Keratinocyte (primary cell): ENCODE measurements at regions not wholly inside any gene's neighbourhood (a gene's known extent, or its start where the extent isn't known, plus 50 kb on each side); places are given as distances from the start of the nearest gene placed in this dataset.

ENCODE experiments used
- DNase-seq: peaks from one replicate; pipeline ENCODE4 v3.0.0-alpha.2; 2011; ENCODE audit warnings: low read depth, missing footprints, low spot score
- FAIRE-seq: peaks from 2 replicates; lab custom pipeline; 2011; peaks lifted over from hg19 to GRCh38; lab: Jason Lieb, UNC
- H2AFZ ChIP-seq: 2 replicates; pipeline ENCODE4 v1.6.0; 2012; ENCODE audit warnings: low read length, control low read depth, inconsistent platforms; ENCODE audit not compliant: control insufficient read depth
- H3K27ac ChIP-seq: 2 replicates; pipeline ENCODE4 v1.5.1; 2011; ENCODE audit warnings: low read length; ENCODE audit not compliant: control insufficient read depth, insufficient read depth
- H3K27me3 ChIP-seq: 3 replicates; pipeline ENCODE4 v1.6.0; 2011; ENCODE audit warnings: low read length; ENCODE audit not compliant: control insufficient read depth, insufficient read depth; ENCODE audit errors: extremely low read depth
- H3K36me3 ChIP-seq, 2 experiments: 2 replicates in 1 of 2; 3 replicates in 1 of 2; pipeline ENCODE4 v1.5.1; 2011; ENCODE audit warnings: low read length in 2 of 2, mild to moderate bottlenecking in 1 of 2; ENCODE audit not compliant: control insufficient read depth in 2 of 2, insufficient read depth in 2 of 2; ENCODE audit errors: extremely low read depth in 1 of 2
- H3K4me1 ChIP-seq: 3 replicates; pipeline ENCODE4 v1.5.1; 2011; ENCODE audit warnings: low read length; ENCODE audit not compliant: control insufficient read depth, insufficient read depth; ENCODE audit errors: extremely low read depth
- H3K4me2 ChIP-seq: 3 replicates; pipeline ENCODE4 v1.6.0; 2011; ENCODE audit warnings: low read depth, low read length; ENCODE audit not compliant: control insufficient read depth, insufficient read depth; ENCODE audit errors: extremely low read depth
- H3K4me3 ChIP-seq, 3 experiments: fragments of 200-600 bp in 1 of 3; sonication (generic) in 1 of 3; 2 replicates in 2 of 3; 3 replicates in 1 of 3; pipeline ENCODE4 v1.5.1; 2011 to 2016; ENCODE audit warnings: low read length in 3 of 3, mild to moderate bottlenecking in 3 of 3, control low read depth in 2 of 3, inconsistent platforms in 1 of 3, low read depth in 1 of 3, mixed read lengths in 1 of 3, mixed run types in 1 of 3, moderate library complexity in 1 of 3; ENCODE audit not compliant: control insufficient read depth in 2 of 3, insufficient read depth in 2 of 3; ENCODE audit errors: extremely low read depth in 1 of 3
- H3K79me2 ChIP-seq: 2 replicates; pipeline ENCODE4 v1.6.0; 2012; ENCODE audit warnings: low read length; ENCODE audit not compliant: control insufficient read depth, insufficient read depth
- H3K9ac ChIP-seq: 3 replicates; pipeline ENCODE4 v1.6.0; 2011; ENCODE audit warnings: low read length; ENCODE audit not compliant: control insufficient read depth, insufficient read depth; ENCODE audit errors: extremely low read depth
- H3K9me1 ChIP-seq: 3 replicates; pipeline ENCODE4 v1.6.0; 2011; ENCODE audit warnings: low read length; ENCODE audit not compliant: control insufficient read depth, insufficient read depth; ENCODE audit errors: extremely low read depth
- H3K9me3 ChIP-seq: 2 replicates; pipeline ENCODE4 v1.5.1; 2012; ENCODE audit warnings: low read depth, low read length; ENCODE audit not compliant: control insufficient read depth
- H4K20me1 ChIP-seq: 3 replicates; pipeline ENCODE4 v1.6.0; 2011; ENCODE audit warnings: low read length; ENCODE audit not compliant: control insufficient read depth, insufficient read depth; ENCODE audit errors: extremely low read depth
- EZH2 ChIP-seq: IDR thresholded peaks from one replicate; pipeline ENCODE4 v1.6.1; 2012; ENCODE audit warnings: inconsistent platforms, mild to moderate bottlenecking, low read length, moderate library complexity
- dilution Hi-C: fragments of 300-500 bp; cut with MboI; formaldehyde crosslinking; loops from one replicate; pipeline ENCODE4 v1.7.0; 2020; ENCODE audit warnings: low sequenced_read_pairs; ENCODE audit not compliant: extremely low pct_ligation_motif_present
- TF ChIP-seq, protein P1 (sequence below), 3 experiments: IDR thresholded peaks in 1 of 3; conservative IDR thresholded peaks in 1 of 3; optimal IDR thresholded peaks in 1 of 3; 2 replicates in 2 of 3; 3 replicates in 1 of 3; pipeline versions ENCODE3 to v1.5.1; 2011; ENCODE audit warnings: low read length in 3 of 3, mild to moderate bottlenecking in 3 of 3, moderate library complexity in 2 of 3, control low read depth in 1 of 3, inconsistent platforms in 1 of 3; ENCODE audit not compliant: insufficient read depth in 2 of 3; ENCODE audit errors: extremely low read depth in 1 of 3

DNA sequence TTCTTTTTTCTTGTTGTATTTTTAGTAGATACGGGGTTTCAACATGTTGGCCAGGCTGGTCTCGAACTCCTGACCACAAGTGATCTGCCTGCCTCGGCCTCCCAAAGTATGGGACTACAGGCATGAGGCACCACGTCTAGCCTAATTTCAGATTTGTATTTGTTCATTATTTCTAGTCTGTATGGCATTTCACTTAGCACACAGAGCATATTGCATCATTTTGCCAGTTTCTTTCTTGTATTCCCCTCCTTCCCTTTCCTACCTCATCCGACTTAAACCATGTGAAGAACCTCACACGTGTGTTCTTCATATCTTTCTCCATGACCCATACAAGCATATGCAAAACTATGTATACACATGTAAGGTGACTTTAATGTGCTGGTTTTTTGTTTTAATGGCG, 470.0 kb downstream of the CBLN4 start:
- dilution Hi-C loops: no loop called here

DNA sequence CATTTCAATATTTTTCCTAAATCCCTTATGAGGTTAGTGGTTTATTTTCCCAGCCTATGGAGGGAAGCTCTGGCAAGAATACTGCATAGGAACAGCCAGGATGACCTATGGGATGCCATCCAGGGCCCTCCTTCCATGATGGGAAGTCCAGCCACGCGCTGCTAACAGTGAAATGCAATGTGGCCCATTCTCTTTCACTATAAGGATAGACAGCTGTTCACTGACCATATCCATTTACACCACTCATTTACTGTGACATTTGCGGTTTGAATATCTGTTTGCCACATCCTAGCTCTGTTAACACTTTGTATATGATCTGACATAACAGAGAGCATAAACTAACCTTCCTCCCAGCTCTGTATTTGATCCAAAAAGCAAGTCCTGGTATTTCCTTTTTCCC, 471.7 kb downstream of the CBLN4 start:
- H3K36me3 ChIP-seq: no peaks in the 10 kb centered on the region
- no peak overlapping the region for H3K9ac ChIP-seq
- H3K9me1 ChIP-seq: no peaks in the 10 kb centered on the region
- H3K9me3 ChIP-seq: no peaks in the 10 kb centered on the region
- TF ChIP-seq, protein P1, sequence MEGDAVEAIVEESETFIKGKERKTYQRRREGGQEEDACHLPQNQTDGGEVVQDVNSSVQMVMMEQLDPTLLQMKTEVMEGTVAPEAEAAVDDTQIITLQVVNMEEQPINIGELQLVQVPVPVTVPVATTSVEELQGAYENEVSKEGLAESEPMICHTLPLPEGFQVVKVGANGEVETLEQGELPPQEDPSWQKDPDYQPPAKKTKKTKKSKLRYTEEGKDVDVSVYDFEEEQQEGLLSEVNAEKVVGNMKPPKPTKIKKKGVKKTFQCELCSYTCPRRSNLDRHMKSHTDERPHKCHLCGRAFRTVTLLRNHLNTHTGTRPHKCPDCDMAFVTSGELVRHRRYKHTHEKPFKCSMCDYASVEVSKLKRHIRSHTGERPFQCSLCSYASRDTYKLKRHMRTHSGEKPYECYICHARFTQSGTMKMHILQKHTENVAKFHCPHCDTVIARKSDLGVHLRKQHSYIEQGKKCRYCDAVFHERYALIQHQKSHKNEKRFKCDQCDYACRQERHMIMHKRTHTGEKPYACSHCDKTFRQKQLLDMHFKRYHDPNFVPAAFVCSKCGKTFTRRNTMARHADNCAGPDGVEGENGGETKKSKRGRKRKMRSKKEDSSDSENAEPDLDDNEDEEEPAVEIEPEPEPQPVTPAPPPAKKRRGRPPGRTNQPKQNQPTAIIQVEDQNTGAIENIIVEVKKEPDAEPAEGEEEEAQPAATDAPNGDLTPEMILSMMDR (optimal IDR thresholded peaks at IDR 0.05 in 1 of 3, IDR thresholded peaks at IDR 0.05 in 1 of 3, conservative IDR thresholded peaks at IDR 0.05 in 1 of 3; ENCODE audit: extremely low read depth in 1 of 3, insufficient read depth in 2 of 3, low read length in 3 of 3): no peak
- no peak for TF ChIP-seq EZH2
- no peak overlapping the region for H3K27ac ChIP-seq
- DNase-seq: no peak
- no peak for FAIRE-seq
- dilution Hi-C loops: no loop called here
- no peaks in the 10 kb centered on the region for H4K20me1 ChIP-seq
- H3K4me1 ChIP-seq: peaks cover 6% of the 10 kb centered on the region
- no peak overlapping the region for H3K4me3 ChIP-seq
- H3K79me2 ChIP-seq: no peaks in the 10 kb centered on the region
- no peaks in the 10 kb centered on the region for H3K27me3 ChIP-seq
- no peak overlapping the region for H2AFZ ChIP-seq
- H3K4me2 ChIP-seq: no peak overlapping the region

More for the DNA sequence above, 470.0 kb downstream of the CBLN4 start:
- no peak for TF ChIP-seq EZH2
- TF ChIP-seq, protein P1 (optimal IDR thresholded peaks at IDR 0.05 in 1 of 3, IDR thresholded peaks at IDR 0.05 in 1 of 3, conservative IDR thresholded peaks at IDR 0.05 in 1 of 3; ENCODE audit: extremely low read depth in 1 of 3, insufficient read depth in 2 of 3, low read length in 3 of 3): no peak
- Histone ChIP-seq H3K36me3 (no peaks in the 10 kb centered on the region), H2AFZ (no peak overlapping the region), H3K27ac (no peak overlapping the region), H3K4me3 (no peak overlapping the region), H3K9ac (no peak overlapping the region), H3K27me3 (no peaks in the 10 kb centered on the region), H3K9me3 (no peaks in the 10 kb centered on the region), H3K4me2 (no peak overlapping the region), H4K20me1 (no peaks in the 10 kb centered on the region), H3K4me1 (peaks cover 21% of the 10 kb centered on the region), H3K79me2 (no peaks in the 10 kb centered on the region), H3K9me1 (no peaks in the 10 kb centered on the region)
- DNase-seq (no peak), FAIRE-seq (no peak)
